ENCODE measurements at regions not wholly inside any gene's neighbourhood (a gene's known extent, or its start where the extent isn't known, plus 50 kb on each side); places are given as distances from the start of the nearest gene placed in this dataset.

GRCh38 chr15:26374806-26375205 lies 398.1 kb downstream of the GABRB3 start:
- no peak for DNase-seq

- DNase-seq, result no peak
These were observed 400.2 kb downstream of the GABRB3 start for GRCh38 chr15:26372706-26373105.

GRCh38 chr15:26365077-26365476 lies 407.8 kb downstream of the GABRB3 start:
- DNase-seq, result no peak

GRCh38 chr15:26359855-26360254 lies 413.0 kb downstream of the GABRB3 start:
- no peak for DNase-seq

GRCh38 chr15:26358708-26359107 lies 414.2 kb downstream of the GABRB3 start:
- DNase-seq, result no peak

GRCh38 chr15:26357653-26358052 lies 415.2 kb downstream of the GABRB3 start:
- no peak for DNase-seq

GRCh38 chr15:26355472-26356074 lies 417.3 kb downstream of the GABRB3 start:
- no peak for DNase-seq

GRCh38 chr15:26352909-26353308 lies 420.0 kb downstream of the GABRB3 start:
- no peak for DNase-seq

GRCh38 chr15:26352406-26352805 lies 420.5 kb downstream of the GABRB3 start:
- no peak for DNase-seq

- no peak for DNase-seq
These were observed 447.4 kb downstream of the GABRB3 start for GRCh38 chr15:26325495-26325894.

- no peak for DNase-seq
These were observed 449.3 kb downstream of the GABRB3 start for GRCh38 chr15:26323566-26323965.

- DNase-seq, result no peak
These were observed 454.2 kb downstream of the GABRB3 start for GRCh38 chr15:26318689-26319088.

GRCh38 chr15:26314577-26314976 lies 451.4 kb upstream of the ATP10A start:
- DNase-seq, result no peak

GRCh38 chr15:26311710-26312236 lies 448.6 kb upstream of the ATP10A start:
- DNase-seq, result no peak

- no peak for DNase-seq
These were observed 435.6 kb upstream of the ATP10A start for GRCh38 chr15:26298659-26299170.

GRCh38 chr15:26298010-26298658 lies 435.0 kb upstream of the ATP10A start:
- no peak for DNase-seq

- DNase-seq, result no peak
These were observed 432.4 kb upstream of the ATP10A start for GRCh38 chr15:26295336-26296085.

GRCh38 chr15:26294059-26294689 lies 431.0 kb upstream of the ATP10A start:
- no peak for DNase-seq

- no peak for DNase-seq
These were observed 424.3 kb upstream of the ATP10A start for GRCh38 chr15:26287381-26287780.

GRCh38 chr15:26280281-26280680 lies 417.2 kb upstream of the ATP10A start:
- DNase-seq, result no peak

- DNase-seq, result no peak
These were observed 398.8 kb upstream of the ATP10A start for GRCh38 chr15:26261966-26262365.

- no peak for DNase-seq
These were observed 398.3 kb upstream of the ATP10A start for GRCh38 chr15:26261413-26261812.

GRCh38 chr15:26260517-26261133 lies 397.5 kb upstream of the ATP10A start:
- DNase-seq, result no peak
